HL-60 (cell line): ENCODE measurements at regions not wholly inside any gene's neighbourhood (a gene's known extent, or its start where the extent isn't known, plus 50 kb on each side); places are given as distances from the start of the nearest gene placed in this dataset.

Source experiments
- DNase-seq, 2 experiments: peaks; one replicate each; pipeline ENCODE4 v3.0.0-alpha.2; 2010 to 2020; ENCODE audit warnings: low read depth in 1 of 2, low spot score in 1 of 2
- H3K27ac ChIP-seq: fragments of 250-450 bp; sonication (Bioruptor Pico); replicated peaks from 2 replicates; pipeline ENCODE4 v1.5.1; 2020; ENCODE audit warnings: mild to moderate bottlenecking, moderate library complexity
- H3K27me3 ChIP-seq: fragments of 250-450 bp; sonication (Bioruptor Pico); 2 replicates; pipeline ENCODE4 v1.5.1; 2021; ENCODE audit warnings: mild to moderate bottlenecking, moderate library complexity; ENCODE audit not compliant: insufficient read depth, poor library complexity, severe bottlenecking
- H3K4me3 ChIP-seq: replicated peaks from 2 replicates; pipeline ENCODE4 v1.5.1; 2011; ENCODE audit warnings: mild to moderate bottlenecking, control low read depth, low read length; ENCODE audit not compliant: insufficient read depth
- CTCF ChIP-seq: IDR thresholded peaks from one replicate; pipeline ENCODE4 v1.5.1; 2011; ENCODE audit warnings: low read length, control low read depth, inconsistent platforms; ENCODE audit not compliant: insufficient read depth
- GABPA ChIP-seq: IDR thresholded peaks from 2 replicates; pipeline ENCODE4 v1.6.1; 2012; ENCODE audit warnings: low read depth
- POLR2AphosphoS5 ChIP-seq: IDR thresholded peaks from 2 replicates; pipeline ENCODE4 v1.6.1; 2012; ENCODE audit warnings: low read depth
- REST ChIP-seq: IDR thresholded peaks from 2 replicates; pipeline ENCODE4 v1.6.1; 2012; ENCODE audit warnings: low read depth; ENCODE audit not compliant: insufficient replicate concordance
- SPI1 ChIP-seq: IDR thresholded peaks from 2 replicates; pipeline ENCODE4 v1.6.1; 2012; ENCODE audit warnings: low read depth, mild to moderate bottlenecking, borderline replicate concordance

- Histone ChIP-seq H3K4me3 (no peak overlapping the region), H3K27me3 (peaks cover 3% of the 10 kb centered on the region), H3K27ac (no peak overlapping the region)
- DNase-seq, result peak in 1 of 2 experiments; percentile 2
- no peak for TF ChIP-seq SPI1
- no peak for TF ChIP-seq GABPA
- no peak for TF ChIP-seq REST
- TF ChIP-seq POLR2AphosphoS5, result no peak
- no peak for TF ChIP-seq CTCF
These were observed 110.0 kb downstream of the EMX2 start for GRCh38 chr10:117652228-117653169.

- no peak overlapping the region for H3K27ac ChIP-seq
- DNase-seq, result peak in 1 of 2 experiments; percentile 26
- H3K27me3 ChIP-seq, result peaks cover 3% of the 10 kb centered on the region
- TF ChIP-seq REST, result no peak
- no peak for TF ChIP-seq CTCF
- no peak for TF ChIP-seq SPI1
- TF ChIP-seq GABPA, result no peak
- no peak for TF ChIP-seq POLR2AphosphoS5
- H3K4me3 ChIP-seq, result no peak overlapping the region
These were observed 110.6 kb downstream of the EMX2 start for GRCh38 chr10:117653170-117653515.

GRCh38 chr10:117654105-117654504, 111.6 kb downstream of the EMX2 start:
- peaks cover 3% of the 10 kb centered on the region for H3K27me3 ChIP-seq
- H3K4me3 ChIP-seq, result no peak overlapping the region
- TF ChIP-seq SPI1 (no peak), POLR2AphosphoS5 (no peak), GABPA (no peak), REST (no peak), CTCF (no peak)
- DNase-seq, result no peak
- no peak overlapping the region for H3K27ac ChIP-seq
